Adrenal gland (tissue), 5 donors: ENCODE measurements at regions not wholly inside any gene's neighbourhood (a gene's known extent, or its start where the extent isn't known, plus 50 kb on each side); places are given as distances from the start of the nearest gene placed in this dataset.

Source experiments
- CTCF ChIP-seq, 6 experiments: fragments of 450-650 bp in 4 of 6; fragments of 200-600 bp in 2 of 6; sonication (generic) in 1 of 6; IDR thresholded peaks; 1 replicate in 5 of 6; 2 replicates in 1 of 6; pipeline versions ENCODE4 v1.5.1 to v1.8.0; 2016 to 2021; ENCODE audit warnings: antibody characterized with exemption in 6 of 6, mild to moderate bottlenecking in 2 of 6, moderate library complexity in 1 of 6
- POLR2A ChIP-seq, 2 donors: fragments of 450-650 bp; IDR thresholded peaks; one replicate each; pipeline ENCODE4 v1.6.1; 2017; ENCODE audit warnings: antibody characterized with exemption in 2 of 2, mild to moderate bottlenecking in 2 of 2, moderate library complexity in 1 of 2
- donor health status: DM: no; HTN: no; CAD: no.

GRCh38 chrX:11053351-11053750, 57.8 kb upstream of the HCCS start:
- TF ChIP-seq CTCF (IDR thresholded peaks at IDR 0.05): no peak
- no peak for TF ChIP-seq POLR2A (IDR thresholded peaks at IDR 0.05)
